Adrenal gland (tissue), 5 donors: ENCODE measurements at regions not wholly inside any gene's neighbourhood (a gene's known extent, or its start where the extent isn't known, plus 50 kb on each side); places are given as distances from the start of the nearest gene placed in this dataset.

Source experiments
- CTCF ChIP-seq, 6 experiments: fragments of 450-650 bp in 4 of 6; fragments of 200-600 bp in 2 of 6; sonication (generic) in 1 of 6; IDR thresholded peaks; 1 replicate in 5 of 6; 2 replicates in 1 of 6; pipeline versions ENCODE4 v1.5.1 to v1.8.0; 2016 to 2021; ENCODE audit warnings: antibody characterized with exemption in 6 of 6, mild to moderate bottlenecking in 2 of 6, moderate library complexity in 1 of 6
- POLR2A ChIP-seq, 2 donors: fragments of 450-650 bp; IDR thresholded peaks; one replicate each; pipeline ENCODE4 v1.6.1; 2017; ENCODE audit warnings: antibody characterized with exemption in 2 of 2, mild to moderate bottlenecking in 2 of 2, moderate library complexity in 1 of 2
- donor health status: DM: no; HTN: no; CAD: no.

- TF ChIP-seq POLR2A (IDR thresholded peaks at IDR 0.05): no peak
- no peak for TF ChIP-seq CTCF (IDR thresholded peaks at IDR 0.05)
Measured at GRCh38 chr17:79137015-79137788, 62.6 kb downstream of the ENGASE start.
